SK-N-MC (cell line): ENCODE measurements at regions not wholly inside any gene's neighbourhood (a gene's known extent, or its start where the extent isn't known, plus 50 kb on each side); places are given as distances from the start of the nearest gene placed in this dataset.

Experiments
- EZH2 ChIP-seq: fragments of 200-600 bp; sonication (generic); IDR thresholded peaks from one replicate; pipeline ENCODE4 v1.6.1; 2017; ENCODE audit warnings: antibody characterized with exemption
- POLR2AphosphoS5 ChIP-seq: IDR thresholded peaks from 2 replicates; pipeline ENCODE4 v1.6.1; 2012; ENCODE audit warnings: mild to moderate bottlenecking, low read depth, low read length, borderline replicate concordance

DNA sequence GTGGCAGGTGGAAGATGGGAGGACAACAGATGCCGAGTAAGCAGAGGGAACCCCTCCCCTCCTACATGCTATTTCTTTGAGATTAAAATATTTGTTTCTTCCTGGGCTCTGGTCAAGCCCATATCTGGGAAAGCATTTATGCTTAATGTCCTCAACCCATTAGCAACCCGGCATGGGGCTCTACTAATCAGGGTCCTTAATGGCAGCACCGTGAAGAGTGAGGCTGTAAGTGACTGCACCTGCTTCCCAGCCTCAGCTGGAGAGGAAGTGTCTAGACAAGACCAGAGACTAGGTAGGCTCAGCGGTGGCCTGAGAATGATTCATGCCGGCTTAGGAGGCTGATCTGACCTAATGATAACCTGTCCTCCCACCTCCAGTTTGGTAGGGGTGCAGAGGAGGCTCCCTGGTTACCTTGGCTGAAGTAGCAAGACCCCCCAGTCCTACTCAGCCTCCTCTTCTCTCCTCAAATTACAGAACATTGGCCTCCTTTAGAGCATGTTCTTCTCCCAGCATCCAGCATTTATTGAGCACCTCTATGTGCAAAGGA lies 61.3 kb upstream of the HSPA9 start:
- TF ChIP-seq EZH2 (no peak), POLR2AphosphoS5 (no peak)
